ENCODE measurements at regions not wholly inside any gene's neighbourhood (a gene's known extent, or its start where the extent isn't known, plus 50 kb on each side); places are given as distances from the start of the nearest gene placed in this dataset.

- TF ChIP-seq CTCF (IDR thresholded peaks at IDR 0.05) (no peak), ZFX (IDR thresholded peaks at IDR 0.05; ENCODE audit: borderline replicate concordance) (no peak)
These were observed 280.3 kb downstream of the OMA1 start for GRCh38 chr1:58266242-58266641.

All from 22Rv1 (cell line).